Uterus (tissue), 3 donors: ENCODE measurements at regions not wholly inside any gene's neighbourhood (a gene's known extent, or its start where the extent isn't known, plus 50 kb on each side); places are given as distances from the start of the nearest gene placed in this dataset.

Experiments used
- DNase-seq, 2 donors: peaks; one replicate each; pipeline ENCODE4 v3.0.0-alpha.2; 2019 to 2020
- H3K27ac ChIP-seq, 2 donors: fragments of 200-600 bp; sonication (generic); 1 replicate in 1 of 2; 2 replicates in 1 of 2; pipeline ENCODE4 v1.5.1; 2016 to 2018
- H3K27me3 ChIP-seq, 2 donors: fragments of 200-600 bp; sonication (generic); one replicate each; pipeline ENCODE4 v1.5.1; 2018 to 2019; ENCODE audit warnings: control low read depth in 1 of 2
- H3K36me3 ChIP-seq, 2 donors: fragments of 200-600 bp; sonication (generic); one replicate each; pipeline ENCODE4 v1.5.1; 2019; ENCODE audit warnings: control low read depth in 1 of 2
- H3K4me1 ChIP-seq, 2 donors: fragments of 200-600 bp; sonication (generic); one replicate each; pipeline ENCODE4 v1.5.1; 2018 to 2019; ENCODE audit warnings: control low read depth in 1 of 2
- H3K4me3 ChIP-seq, 2 donors: fragments of 200-600 bp; sonication (generic); 1 replicate in 1 of 2; 2 replicates in 1 of 2; pipeline ENCODE4 v1.5.1; 2018 to 2019; ENCODE audit warnings: mild to moderate bottlenecking in 1 of 2
- H3K9me3 ChIP-seq, 2 donors: fragments of 200-600 bp; sonication (generic); one replicate each; pipeline ENCODE4 v1.5.1; 2019; ENCODE audit warnings: control low read depth in 1 of 2
- CTCF ChIP-seq, 4 experiments: fragments of 200-600 bp in 2 of 4; fragments of 450-650 bp in 2 of 4; sonication (generic) in 2 of 4; IDR thresholded peaks; one replicate each; pipeline ENCODE4 v1.5.1; 2016 to 2019; ENCODE audit warnings: antibody characterized with exemption in 4 of 4, mild to moderate bottlenecking in 2 of 4, moderate library complexity in 1 of 4
- POLR2A ChIP-seq, 2 donors: fragments of 450-650 bp; IDR thresholded peaks; one replicate each; pipeline ENCODE4 v1.6.1; 2016; ENCODE audit warnings: antibody characterized with exemption in 2 of 2, mild to moderate bottlenecking in 1 of 2, moderate library complexity in 1 of 2
- intact Hi-C: fragments of 100-400 bp; cut with DNase I; formaldehyde crosslinking; loops from one replicate; pipeline ENCODE4 v1.15.1; 2023; ENCODE audit warnings: low total_unique reads
- donor health status: DM: yes; HTN: yes; CAD: no.

- Histone ChIP-seq H3K36me3 (no peaks in the 10 kb centered on the region), H3K9me3 (no peaks in the 10 kb centered on the region), H3K4me3 (no peak overlapping the region), H3K27ac (no peak overlapping the region), H3K27me3 (no peaks in the 10 kb centered on the region), H3K4me1 (no peaks in the 10 kb centered on the region)
- no peak for DNase-seq
- intact Hi-C loops: no loop called here
- TF ChIP-seq POLR2A (IDR thresholded peaks at IDR 0.05) (no peak), CTCF (IDR thresholded peaks at IDR 0.05) (no peak)
These were observed 316.6 kb upstream of the AKR1E2 start for GRCh38 chr10:4509405-4509804.

- H3K9me3 ChIP-seq: no peaks in the 10 kb centered on the region
- H3K27me3 ChIP-seq: no peaks in the 10 kb centered on the region
- no peak for TF ChIP-seq CTCF (IDR thresholded peaks at IDR 0.05)
- H3K36me3 ChIP-seq: no peaks in the 10 kb centered on the region
- no peak overlapping the region for H3K4me3 ChIP-seq
- H3K4me1 ChIP-seq: no peaks in the 10 kb centered on the region
- H3K27ac ChIP-seq: no peak overlapping the region
- intact Hi-C loops: no loop called here
- no peak for DNase-seq
These were observed 319.9 kb upstream of the AKR1E2 start for GRCh38 chr10:4506095-4506494.

GRCh38 chr10:4504550-4504949 lies 321.5 kb upstream of the AKR1E2 start:
- Histone ChIP-seq H3K4me3 (no peak overlapping the region), H3K4me1 (no peaks in the 10 kb centered on the region), H3K36me3 (no peaks in the 10 kb centered on the region), H3K27ac (no peak overlapping the region), H3K9me3 (no peaks in the 10 kb centered on the region), H3K27me3 (no peaks in the 10 kb centered on the region)
- intact Hi-C loops: no loop called here
- no peak for DNase-seq
- no peak for TF ChIP-seq CTCF (IDR thresholded peaks at IDR 0.05)

- no peak for DNase-seq
- H3K36me3 ChIP-seq: no peaks in the 10 kb centered on the region
- no peak overlapping the region for H3K27ac ChIP-seq
- intact Hi-C loops: no loop called here
- H3K4me3 ChIP-seq: no peak overlapping the region
- no peaks in the 10 kb centered on the region for H3K9me3 ChIP-seq
- TF ChIP-seq CTCF (IDR thresholded peaks at IDR 0.05) (no peak), POLR2A (IDR thresholded peaks at IDR 0.05) (no peak)
- H3K4me1 ChIP-seq: peaks cover 0 to 6% of the 10 kb centered on the region in 2 donors
- H3K27me3 ChIP-seq: no peaks in the 10 kb centered on the region
These were observed 322.9 kb upstream of the AKR1E2 start for GRCh38 chr10:4503076-4503475.

GRCh38 chr10:4501306-4501705 lies 324.7 kb upstream of the AKR1E2 start:
- no peak overlapping the region for H3K27ac ChIP-seq
- no peaks in the 10 kb centered on the region for H3K9me3 ChIP-seq
- H3K4me3 ChIP-seq: no peak overlapping the region
- no peaks in the 10 kb centered on the region for H3K36me3 ChIP-seq
- intact Hi-C loops: no loop called here
- DNase-seq: no peak
- peaks cover 0 to 10% of the 10 kb centered on the region in 2 donors for H3K4me1 ChIP-seq
- no peaks in the 10 kb centered on the region for H3K27me3 ChIP-seq
- TF ChIP-seq CTCF (IDR thresholded peaks at IDR 0.05) (no peak), POLR2A (IDR thresholded peaks at IDR 0.05) (no peak)
